GM12874 (cell line): ENCODE measurements at regions not wholly inside any gene's neighbourhood (a gene's known extent, or its start where the extent isn't known, plus 50 kb on each side); places are given as distances from the start of the nearest gene placed in this dataset.

Experiments used
- TF ChIP-seq, protein P1 (sequence below): IDR thresholded peaks from 2 replicates; pipeline ENCODE4 v1.5.1; 2011; ENCODE audit warnings: low read depth, mild to moderate bottlenecking, control low read depth, low read length, moderate library complexity; ENCODE audit not compliant: insufficient read depth

DNA sequence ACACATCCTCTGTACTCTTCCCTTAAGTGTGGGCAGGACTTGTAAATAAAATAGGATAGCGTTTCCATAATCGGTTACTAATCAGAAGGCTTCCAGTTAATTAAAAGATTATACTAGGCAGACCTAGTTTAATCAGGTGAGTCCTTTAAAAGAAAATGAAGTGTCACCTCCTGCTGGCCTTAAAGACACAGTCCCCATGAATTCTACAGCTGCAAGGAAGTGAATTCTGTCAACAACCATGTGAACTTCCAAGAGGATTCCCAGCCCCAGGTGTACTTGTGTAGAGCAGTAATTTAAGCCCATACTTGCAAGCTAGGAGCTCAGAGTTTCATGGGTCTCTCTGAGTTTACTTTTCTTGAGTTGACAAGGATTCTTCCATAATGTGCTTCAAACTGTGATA, 918.3 kb downstream of the DTWD2 start:
- TF ChIP-seq, protein P1, sequence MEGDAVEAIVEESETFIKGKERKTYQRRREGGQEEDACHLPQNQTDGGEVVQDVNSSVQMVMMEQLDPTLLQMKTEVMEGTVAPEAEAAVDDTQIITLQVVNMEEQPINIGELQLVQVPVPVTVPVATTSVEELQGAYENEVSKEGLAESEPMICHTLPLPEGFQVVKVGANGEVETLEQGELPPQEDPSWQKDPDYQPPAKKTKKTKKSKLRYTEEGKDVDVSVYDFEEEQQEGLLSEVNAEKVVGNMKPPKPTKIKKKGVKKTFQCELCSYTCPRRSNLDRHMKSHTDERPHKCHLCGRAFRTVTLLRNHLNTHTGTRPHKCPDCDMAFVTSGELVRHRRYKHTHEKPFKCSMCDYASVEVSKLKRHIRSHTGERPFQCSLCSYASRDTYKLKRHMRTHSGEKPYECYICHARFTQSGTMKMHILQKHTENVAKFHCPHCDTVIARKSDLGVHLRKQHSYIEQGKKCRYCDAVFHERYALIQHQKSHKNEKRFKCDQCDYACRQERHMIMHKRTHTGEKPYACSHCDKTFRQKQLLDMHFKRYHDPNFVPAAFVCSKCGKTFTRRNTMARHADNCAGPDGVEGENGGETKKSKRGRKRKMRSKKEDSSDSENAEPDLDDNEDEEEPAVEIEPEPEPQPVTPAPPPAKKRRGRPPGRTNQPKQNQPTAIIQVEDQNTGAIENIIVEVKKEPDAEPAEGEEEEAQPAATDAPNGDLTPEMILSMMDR = no peak

DNA sequence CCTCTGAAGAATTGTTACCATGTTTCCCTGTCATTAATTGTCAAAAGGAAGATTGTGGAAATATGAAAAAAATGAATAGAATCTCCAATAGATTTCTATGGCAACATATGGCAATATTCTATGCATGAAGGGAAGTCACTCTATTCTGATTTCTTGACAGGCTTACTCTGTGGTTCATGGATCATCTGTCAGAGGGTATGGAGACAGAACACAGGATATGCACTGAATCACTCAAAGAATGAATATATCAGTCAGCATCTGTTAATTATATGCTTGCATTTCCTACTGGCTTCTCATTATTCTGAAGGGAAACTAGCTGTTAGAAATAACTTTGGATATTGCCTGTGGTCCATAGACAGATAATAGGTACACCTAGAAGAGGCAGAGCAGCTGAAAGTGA, 918.9 kb downstream of the DTWD2 start:
- TF ChIP-seq, protein P1 = no peak

DNA sequence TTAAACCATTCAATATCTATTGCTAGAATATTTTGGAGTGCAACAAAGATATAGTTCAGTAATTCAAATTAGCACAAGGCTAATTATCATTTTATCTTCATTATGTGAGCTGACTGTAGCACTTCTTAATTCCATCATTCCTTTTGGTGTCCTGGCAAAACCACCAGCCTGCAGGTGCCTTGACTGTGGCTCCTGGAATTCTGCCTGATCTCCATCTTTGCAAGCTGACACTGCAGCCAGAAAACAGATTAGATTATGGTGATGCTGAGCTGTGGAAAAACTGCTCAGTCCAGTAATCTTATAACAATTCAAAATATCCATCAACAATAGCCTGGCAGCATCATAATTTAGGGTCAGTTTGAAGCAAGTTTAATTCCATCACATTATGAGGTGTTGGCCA, 919.5 kb downstream of the DTWD2 start:
- TF ChIP-seq, protein P1 = no peak

DNA sequence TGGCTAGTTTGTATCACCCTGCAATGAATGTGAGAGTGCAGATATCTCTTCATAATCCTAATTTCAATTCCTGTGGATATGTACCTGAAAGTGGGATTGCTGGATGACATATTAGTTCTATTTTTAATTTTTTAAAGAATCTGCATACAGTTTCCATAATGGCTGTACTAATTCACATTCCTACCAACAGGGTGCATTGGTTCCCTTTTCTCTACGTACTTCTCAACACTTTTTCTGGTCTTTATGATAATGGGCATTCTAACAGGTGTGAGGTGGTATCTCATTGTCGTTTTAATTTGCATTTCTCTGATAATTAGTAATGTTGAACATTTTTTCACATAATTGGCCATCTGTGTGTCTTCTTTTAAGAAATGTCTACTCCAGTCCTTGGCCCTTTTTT, 927.5 kb downstream of the DTWD2 start:
- TF ChIP-seq, protein P1 = no peak

DNA sequence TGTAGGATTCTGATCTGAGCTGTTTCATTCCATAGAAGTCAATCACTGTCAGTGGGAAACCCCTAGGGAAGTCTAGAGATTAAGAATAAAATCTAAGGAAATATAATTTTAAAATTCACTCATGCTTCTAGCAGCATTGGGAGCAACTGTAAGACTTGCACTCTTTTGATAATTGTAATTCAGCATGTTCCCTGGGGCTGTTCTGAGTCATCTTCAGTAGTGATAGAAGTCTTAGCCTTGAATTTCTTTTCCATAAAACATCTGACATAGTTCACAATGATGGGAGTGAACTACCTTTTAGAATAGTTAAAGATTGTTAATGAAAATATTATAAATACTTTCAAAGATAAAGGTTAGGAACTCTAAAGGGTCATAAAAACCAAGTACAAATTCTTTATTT, 935.8 kb downstream of the DTWD2 start:
- TF ChIP-seq, protein P1 = no peak

DNA sequence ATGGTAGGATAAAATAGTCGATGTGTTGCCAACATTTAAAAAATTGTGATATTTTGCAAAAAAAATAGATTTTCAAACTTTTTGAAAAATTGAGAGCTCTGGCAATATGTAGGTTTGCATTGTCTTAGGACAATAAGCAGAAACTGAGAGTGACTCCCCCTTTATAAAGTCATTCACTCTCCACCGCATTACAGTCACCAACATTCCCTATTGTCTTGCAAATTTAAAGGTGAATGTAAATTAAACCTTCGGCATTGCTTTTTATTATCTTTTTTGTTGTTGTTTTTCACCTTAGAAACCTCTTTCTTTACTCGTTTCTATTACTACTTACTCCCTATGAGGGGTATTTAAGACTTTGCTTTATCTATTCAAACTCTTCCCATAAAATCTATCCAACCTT, 944.2 kb downstream of the DTWD2 start:
- TF ChIP-seq, protein P1 = no peak

DNA sequence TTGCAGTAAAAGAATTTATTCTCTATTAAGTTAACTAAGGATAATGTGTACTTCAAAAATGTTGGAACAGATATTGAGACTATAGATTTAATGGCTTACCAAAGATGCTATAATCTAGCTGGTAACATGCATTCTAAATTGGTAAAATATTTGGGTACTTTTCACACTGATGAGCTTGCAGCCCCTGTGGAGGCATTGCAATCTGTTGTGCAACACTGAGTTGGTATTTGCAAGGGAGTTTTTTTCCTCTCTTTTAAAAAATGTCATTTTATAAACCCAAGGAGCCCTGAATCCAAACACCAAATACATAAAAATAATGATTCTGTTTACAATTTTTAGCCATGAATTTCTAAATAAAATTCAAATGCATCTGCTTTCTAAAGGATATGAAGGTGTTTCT, 944.8 kb downstream of the DTWD2 start:
- TF ChIP-seq, protein P1 = no peak

DNA sequence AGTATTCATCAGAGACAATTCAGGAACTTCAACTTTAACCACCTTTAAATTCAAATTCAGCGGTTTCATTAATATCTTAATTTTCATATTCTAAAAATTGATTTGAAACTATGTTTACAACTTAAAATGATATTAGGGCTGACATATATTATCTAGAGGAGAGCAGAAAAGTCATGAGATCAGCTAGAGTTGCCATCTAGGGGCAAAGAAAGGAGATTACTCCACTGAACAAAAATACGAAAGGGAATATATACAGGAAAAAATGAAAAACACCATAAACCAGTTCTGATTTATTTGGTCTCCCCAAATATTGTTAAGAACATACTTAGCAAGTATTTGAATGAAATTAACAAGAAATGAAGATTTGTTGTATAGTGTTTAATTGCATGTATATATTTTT, 946.3 kb downstream of the DTWD2 start:
- TF ChIP-seq, protein P1 = no peak
